ENCODE measurements at regions not wholly inside any gene's neighbourhood (a gene's known extent, or its start where the extent isn't known, plus 50 kb on each side); places are given as distances from the start of the nearest gene placed in this dataset.

DNA sequence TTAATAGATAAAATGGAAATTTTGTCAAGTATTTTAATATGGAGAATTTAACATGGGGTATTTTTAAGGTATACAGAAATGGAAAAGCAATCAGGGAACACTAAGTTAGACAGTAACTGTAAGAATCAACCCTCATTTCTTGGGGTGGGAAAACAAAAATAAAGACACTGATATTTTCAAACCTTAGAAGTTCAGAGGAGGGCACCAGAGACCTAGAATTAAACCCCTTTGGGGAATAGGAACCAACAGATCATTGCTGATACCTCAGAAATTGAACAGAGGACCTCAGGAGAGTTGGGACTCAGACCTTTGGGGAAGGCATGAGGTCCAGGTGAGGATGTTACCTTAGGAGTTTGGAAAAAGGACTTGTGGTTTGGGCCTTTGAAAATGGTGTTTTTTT, 435.6 kb downstream of the TMA16 start:
- DNase-seq (ENCODE audit: low spot score) = no peak
- Histone ChIP-seq H3K4me3 (ENCODE audit: low read depth in 1 of 3, low read length in 3 of 3) (no peak overlapping the region), H3K27ac (ENCODE audit: low read depth in 1 of 2, low read length in 2 of 2) (no peak overlapping the region), H3K4me1 (ENCODE audit: control insufficient read depth in 4 of 4, insufficient read depth in 4 of 4, low read length in 3 of 4) (no peaks in the 10 kb centered on the region), H3K27me3 (ENCODE audit: control insufficient read depth in 4 of 4, insufficient read depth in 4 of 4, low read length in 3 of 4) (no peaks in the 10 kb centered on the region), H3K9ac (ENCODE audit: low read depth in 1 of 2, low read length in 2 of 2) (no peak overlapping the region), H3K9me3 (ENCODE audit: control insufficient read depth in 4 of 4, low read length in 3 of 4) (no peaks in the 10 kb centered on the region), H3K36me3 (ENCODE audit: control insufficient read depth in 4 of 4, insufficient read depth in 3 of 4, low read depth in 1 of 4, low read length in 3 of 4) (no peaks in the 10 kb centered on the region)
- TF ChIP-seq, protein P1, sequence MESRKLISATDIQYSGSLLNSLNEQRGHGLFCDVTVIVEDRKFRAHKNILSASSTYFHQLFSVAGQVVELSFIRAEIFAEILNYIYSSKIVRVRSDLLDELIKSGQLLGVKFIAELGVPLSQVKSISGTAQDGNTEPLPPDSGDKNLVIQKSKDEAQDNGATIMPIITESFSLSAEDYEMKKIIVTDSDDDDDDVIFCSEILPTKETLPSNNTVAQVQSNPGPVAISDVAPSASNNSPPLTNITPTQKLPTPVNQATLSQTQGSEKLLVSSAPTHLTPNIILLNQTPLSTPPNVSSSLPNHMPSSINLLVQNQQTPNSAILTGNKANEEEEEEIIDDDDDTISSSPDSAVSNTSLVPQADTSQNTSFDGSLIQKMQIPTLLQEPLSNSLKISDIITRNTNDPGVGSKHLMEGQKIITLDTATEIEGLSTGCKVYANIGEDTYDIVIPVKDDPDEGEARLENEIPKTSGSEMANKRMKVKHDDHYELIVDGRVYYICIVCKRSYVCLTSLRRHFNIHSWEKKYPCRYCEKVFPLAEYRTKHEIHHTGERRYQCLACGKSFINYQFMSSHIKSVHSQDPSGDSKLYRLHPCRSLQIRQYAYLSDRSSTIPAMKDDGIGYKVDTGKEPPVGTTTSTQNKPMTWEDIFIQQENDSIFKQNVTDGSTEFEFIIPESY (IDR thresholded peaks at IDR 0.05) = no peak
- no peak for TF ChIP-seq RXRA (IDR thresholded peaks at IDR 0.05)
- no peak for TF ChIP-seq CTCF (IDR thresholded peaks at IDR 0.05; ENCODE audit: low read depth, low read length, missing input control)
- no peak for TF ChIP-seq MAX (IDR thresholded peaks at IDR 0.05)
- TF ChIP-seq RAD21 (IDR thresholded peaks at IDR 0.05) = no peak
- TF ChIP-seq EGR1 (IDR thresholded peaks at IDR 0.05; ENCODE audit: low read depth in 2 of 2) = no peak
- TF ChIP-seq, protein P2, sequence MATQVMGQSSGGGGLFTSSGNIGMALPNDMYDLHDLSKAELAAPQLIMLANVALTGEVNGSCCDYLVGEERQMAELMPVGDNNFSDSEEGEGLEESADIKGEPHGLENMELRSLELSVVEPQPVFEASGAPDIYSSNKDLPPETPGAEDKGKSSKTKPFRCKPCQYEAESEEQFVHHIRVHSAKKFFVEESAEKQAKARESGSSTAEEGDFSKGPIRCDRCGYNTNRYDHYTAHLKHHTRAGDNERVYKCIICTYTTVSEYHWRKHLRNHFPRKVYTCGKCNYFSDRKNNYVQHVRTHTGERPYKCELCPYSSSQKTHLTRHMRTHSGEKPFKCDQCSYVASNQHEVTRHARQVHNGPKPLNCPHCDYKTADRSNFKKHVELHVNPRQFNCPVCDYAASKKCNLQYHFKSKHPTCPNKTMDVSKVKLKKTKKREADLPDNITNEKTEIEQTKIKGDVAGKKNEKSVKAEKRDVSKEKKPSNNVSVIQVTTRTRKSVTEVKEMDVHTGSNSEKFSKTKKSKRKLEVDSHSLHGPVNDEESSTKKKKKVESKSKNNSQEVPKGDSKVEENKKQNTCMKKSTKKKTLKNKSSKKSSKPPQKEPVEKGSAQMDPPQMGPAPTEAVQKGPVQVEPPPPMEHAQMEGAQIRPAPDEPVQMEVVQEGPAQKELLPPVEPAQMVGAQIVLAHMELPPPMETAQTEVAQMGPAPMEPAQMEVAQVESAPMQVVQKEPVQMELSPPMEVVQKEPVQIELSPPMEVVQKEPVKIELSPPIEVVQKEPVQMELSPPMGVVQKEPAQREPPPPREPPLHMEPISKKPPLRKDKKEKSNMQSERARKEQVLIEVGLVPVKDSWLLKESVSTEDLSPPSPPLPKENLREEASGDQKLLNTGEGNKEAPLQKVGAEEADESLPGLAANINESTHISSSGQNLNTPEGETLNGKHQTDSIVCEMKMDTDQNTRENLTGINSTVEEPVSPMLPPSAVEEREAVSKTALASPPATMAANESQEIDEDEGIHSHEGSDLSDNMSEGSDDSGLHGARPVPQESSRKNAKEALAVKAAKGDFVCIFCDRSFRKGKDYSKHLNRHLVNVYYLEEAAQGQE (IDR thresholded peaks at IDR 0.05) = no peak
- TF ChIP-seq HNF4G (IDR thresholded peaks at IDR 0.05) = no peak
- TF ChIP-seq JUND (IDR thresholded peaks at IDR 0.05) = no peak
- TF ChIP-seq HNF4A (conservative IDR thresholded peaks at IDR 0.05) = no peak
- TF ChIP-seq GABPA (IDR thresholded peaks at IDR 0.05 in 1 of 2, conservative IDR thresholded peaks at IDR 0.05 in 1 of 2) = no peak
- no peak for TF ChIP-seq NR2F2 (IDR thresholded peaks at IDR 0.05)
- TF ChIP-seq ATF3 (IDR thresholded peaks at IDR 0.05) = no peak
- no peak for TF ChIP-seq YY1 (IDR thresholded peaks at IDR 0.05)

- WGBS = 85% methylated on average over 7 of the region's 7 CpGs
Observed at GRCh38 chr4:163932504-163932903, 438.0 kb downstream of the TMA16 start.

More at GRCh38 chr4:163932504-163932903, 438.0 kb downstream of the TMA16 start:
- DNase-seq (ENCODE audit: low spot score) = no peak
- Histone ChIP-seq H3K4me3 (ENCODE audit: low read depth in 1 of 3, low read length in 3 of 3) (no peak overlapping the region), H3K27ac (ENCODE audit: low read depth in 1 of 2, low read length in 2 of 2) (no peak overlapping the region), H3K9ac (ENCODE audit: low read depth in 1 of 2, low read length in 2 of 2) (no peak overlapping the region), H3K9me3 (ENCODE audit: control insufficient read depth in 4 of 4, low read length in 3 of 4) (no peaks in the 10 kb centered on the region), H3K36me3 (ENCODE audit: control insufficient read depth in 4 of 4, insufficient read depth in 3 of 4, low read depth in 1 of 4, low read length in 3 of 4) (no peaks in the 10 kb centered on the region), H3K27me3 (ENCODE audit: control insufficient read depth in 4 of 4, insufficient read depth in 4 of 4, low read length in 3 of 4) (no peaks in the 10 kb centered on the region), H3K4me1 (ENCODE audit: control insufficient read depth in 4 of 4, insufficient read depth in 4 of 4, low read length in 3 of 4) (no peaks in the 10 kb centered on the region)
- TF ChIP-seq FOXA2 (IDR thresholded peaks at IDR 0.05) = no peak
- TF ChIP-seq HNF4A (conservative IDR thresholded peaks at IDR 0.05) = no peak
- no peak for TF ChIP-seq RAD21 (IDR thresholded peaks at IDR 0.05)
- TF ChIP-seq EGR1 (IDR thresholded peaks at IDR 0.05; ENCODE audit: low read depth in 2 of 2) = no peak
- TF ChIP-seq MAX (IDR thresholded peaks at IDR 0.05) = no peak

Measured in liver (tissue), 8 donors.